NCI-H2227 treated with DMSO at 0.1 percent for 48 hours (cell line): ENCODE measurements at regions not wholly inside any gene's neighbourhood (a gene's known extent, or its start where the extent isn't known, plus 50 kb on each side); places are given as distances from the start of the nearest gene placed in this dataset.
"Not testable (repeated sequence)": the region's sequence is repeated elsewhere in the genome, so short reads cannot be mapped to it uniquely, and the experiment has no call there.

Experiments
- DNase-seq: peaks from one replicate; lab custom pipeline; 2025; lab: John Stamatoyannopoulos, UW

DNA sequence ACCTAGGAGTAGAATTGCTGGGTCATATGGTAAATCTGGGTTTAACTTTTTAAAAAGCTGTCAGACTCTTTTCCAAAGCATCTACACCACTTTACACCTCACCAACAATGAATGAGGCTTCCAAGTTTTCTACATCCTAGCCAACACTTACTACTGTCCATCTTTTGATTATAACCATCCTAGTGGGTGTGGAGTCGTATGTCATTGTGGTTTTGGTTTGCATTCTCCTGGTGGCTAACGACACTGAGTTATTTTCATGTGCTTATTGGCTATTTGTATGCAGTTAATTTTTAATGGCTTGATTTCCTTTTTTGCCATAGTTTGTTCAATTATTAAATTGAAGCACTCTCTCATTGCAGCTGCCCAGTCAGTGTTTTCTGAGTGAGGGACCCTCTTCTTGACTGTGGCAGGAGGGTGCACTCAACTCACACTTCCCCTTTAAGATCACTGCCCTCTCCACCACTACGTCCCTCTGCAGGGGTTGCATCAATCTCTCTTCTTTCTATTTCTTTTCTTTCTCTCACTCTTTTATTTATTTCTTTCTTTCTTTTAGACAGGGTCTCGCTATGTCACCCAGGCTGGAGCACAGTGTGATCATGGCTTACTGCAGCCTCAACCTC, 182.3 kb downstream of the C9orf152 start:
- DNase-seq: no peak

GRCh38 chr9:110027671-110028081, 180.3 kb downstream of the C9orf152 start:
- no peak for DNase-seq

- DNase-seq: no peak
These were observed 179.7 kb downstream of the C9orf152 start for GRCh38 chr9:110028271-110028670.

DNA sequence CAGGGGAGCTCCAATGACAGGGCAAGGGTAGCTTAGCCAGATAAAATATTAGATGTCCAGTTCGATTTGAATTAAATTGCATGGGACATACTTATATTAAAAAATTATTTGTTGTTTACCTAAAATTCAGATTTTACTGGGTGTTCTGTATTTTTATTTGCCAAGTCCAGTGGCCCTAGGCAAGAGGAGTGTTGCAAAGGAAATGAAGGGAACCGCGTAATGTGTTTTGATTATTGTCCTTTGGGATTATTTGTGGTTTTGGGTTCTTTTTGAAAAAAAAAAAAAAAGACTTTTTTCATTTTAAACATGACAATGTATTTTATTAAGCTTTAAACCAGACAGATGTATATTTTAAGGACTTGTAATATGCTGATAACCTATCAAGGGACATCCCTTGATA, 179.3 kb downstream of the C9orf152 start:
- no peak for DNase-seq

DNA sequence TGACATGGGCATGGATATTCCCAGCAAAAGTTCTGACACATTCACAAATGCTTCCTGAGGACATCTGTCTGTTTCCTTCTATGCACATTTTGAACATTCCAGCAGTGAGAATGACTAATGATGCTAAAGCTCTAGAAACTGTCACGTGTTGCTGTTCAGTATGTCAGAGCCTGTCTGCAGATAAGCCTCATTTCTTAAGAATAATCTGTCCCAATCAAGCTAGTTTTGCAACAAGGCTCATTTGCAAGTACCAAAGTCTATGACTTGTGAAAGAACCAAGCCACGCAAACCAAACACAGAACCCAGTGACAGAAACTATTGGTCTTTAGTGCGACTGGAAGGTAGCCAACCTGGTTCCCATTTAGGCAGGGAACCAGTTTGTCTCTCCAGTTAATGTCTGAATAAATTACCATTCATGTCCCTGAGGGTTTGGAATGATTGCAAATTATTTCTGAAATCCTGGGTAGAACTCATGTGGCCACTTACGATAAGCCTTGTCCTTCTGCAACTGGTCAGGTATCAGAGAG, 178.5 kb downstream of the C9orf152 start:
- no peak for DNase-seq

- DNase-seq: no peak
These were observed 177.9 kb downstream of the C9orf152 start for GRCh38 chr9:110029956-110030480.

GRCh38 chr9:110030632-110031031, 177.3 kb downstream of the C9orf152 start:
- no peak for DNase-seq

GRCh38 chr9:110031511-110032173, 176.3 kb downstream of the C9orf152 start:
- DNase-seq: no peak

- DNase-seq: not testable (repeated sequence)
These were observed 175.4 kb downstream of the C9orf152 start for GRCh38 chr9:110032532-110032931.

GRCh38 chr9:110033869-110034268, 174.1 kb downstream of the C9orf152 start:
- DNase-seq: no peak

DNA sequence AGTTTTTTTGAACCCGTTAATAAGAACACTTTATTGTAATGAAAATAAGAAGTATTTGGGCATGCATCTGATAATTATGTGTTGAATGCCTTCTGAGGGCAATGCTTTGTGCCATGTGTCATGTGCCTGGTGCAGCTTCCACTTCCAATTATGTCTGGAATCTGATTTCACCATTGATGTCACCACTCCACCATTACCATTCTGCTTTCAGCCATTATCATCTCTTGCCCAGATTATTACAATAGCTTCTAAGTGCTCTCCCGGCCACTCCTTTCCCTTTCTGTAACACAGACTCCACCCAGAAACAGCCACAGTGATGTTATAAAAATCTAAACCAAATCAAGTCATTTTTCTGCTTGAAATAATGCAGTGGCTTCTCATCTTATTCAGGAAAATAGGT, 171.7 kb downstream of the C9orf152 start:
- peak; percentile 3 for DNase-seq

DNA sequence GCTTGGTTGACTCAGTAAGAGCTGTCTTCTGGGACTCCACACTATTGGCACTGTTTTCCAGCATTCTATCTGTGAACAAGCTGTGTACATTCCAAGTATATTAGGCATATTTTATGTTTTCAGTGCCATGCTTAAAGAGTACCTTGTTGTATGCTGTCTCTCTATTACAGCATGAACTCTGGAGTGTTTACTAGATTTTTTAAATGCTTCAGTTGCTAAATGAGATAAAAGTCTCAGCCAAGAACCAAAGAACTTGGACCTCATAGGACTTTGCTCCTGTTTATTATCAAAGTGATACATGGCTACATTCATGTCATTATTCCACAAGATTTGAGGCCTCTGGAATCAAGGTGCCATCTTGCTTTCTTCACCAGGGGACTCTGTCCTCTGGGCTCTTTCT, 167.2 kb downstream of the C9orf152 start:
- DNase-seq: no peak

- no peak for DNase-seq
These were observed 166.5 kb downstream of the C9orf152 start for GRCh38 chr9:110041452-110041851.

DNA sequence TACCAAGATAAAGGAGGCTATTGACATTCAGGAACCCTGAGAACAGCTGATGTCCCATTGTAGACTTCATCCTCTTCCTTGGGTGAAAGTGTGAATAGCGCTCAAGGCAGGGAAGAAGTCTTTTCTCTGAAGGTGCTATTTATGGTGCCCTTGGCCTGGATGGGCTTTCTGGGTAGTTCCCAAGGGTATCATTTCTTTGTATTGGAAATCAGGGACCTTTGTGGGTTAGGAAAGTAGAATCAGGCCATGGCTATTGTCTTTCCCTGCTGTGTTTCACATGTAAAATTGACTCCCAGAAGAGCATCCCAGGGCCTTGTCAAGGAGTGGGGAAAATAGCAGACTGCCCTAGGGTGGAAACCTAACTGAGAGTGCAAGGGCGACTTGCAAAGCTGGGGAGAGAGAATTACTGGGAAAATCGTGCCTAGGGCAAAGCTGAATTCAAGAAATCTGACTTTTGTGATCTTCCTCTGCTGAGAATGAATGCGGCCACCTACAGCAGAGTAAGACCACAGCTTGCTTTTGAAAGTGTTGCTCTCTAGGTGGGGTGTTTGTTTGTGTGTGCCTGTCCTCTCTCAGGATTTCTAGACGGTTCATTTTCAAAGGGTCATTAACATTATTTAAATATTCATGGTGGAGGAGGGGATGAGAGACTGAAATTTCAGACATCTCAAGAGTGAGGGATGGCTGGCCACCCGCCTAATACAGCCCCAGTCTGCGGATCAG, 160.6 kb downstream of the C9orf152 start:
- no peak for DNase-seq

- DNase-seq: peak; percentile 11
These were observed 160.0 kb downstream of the C9orf152 start for GRCh38 chr9:110047955-110048402.

- DNase-seq: peak; percentile 22
These were observed 159.5 kb downstream of the C9orf152 start for GRCh38 chr9:110048403-110048975.

DNA sequence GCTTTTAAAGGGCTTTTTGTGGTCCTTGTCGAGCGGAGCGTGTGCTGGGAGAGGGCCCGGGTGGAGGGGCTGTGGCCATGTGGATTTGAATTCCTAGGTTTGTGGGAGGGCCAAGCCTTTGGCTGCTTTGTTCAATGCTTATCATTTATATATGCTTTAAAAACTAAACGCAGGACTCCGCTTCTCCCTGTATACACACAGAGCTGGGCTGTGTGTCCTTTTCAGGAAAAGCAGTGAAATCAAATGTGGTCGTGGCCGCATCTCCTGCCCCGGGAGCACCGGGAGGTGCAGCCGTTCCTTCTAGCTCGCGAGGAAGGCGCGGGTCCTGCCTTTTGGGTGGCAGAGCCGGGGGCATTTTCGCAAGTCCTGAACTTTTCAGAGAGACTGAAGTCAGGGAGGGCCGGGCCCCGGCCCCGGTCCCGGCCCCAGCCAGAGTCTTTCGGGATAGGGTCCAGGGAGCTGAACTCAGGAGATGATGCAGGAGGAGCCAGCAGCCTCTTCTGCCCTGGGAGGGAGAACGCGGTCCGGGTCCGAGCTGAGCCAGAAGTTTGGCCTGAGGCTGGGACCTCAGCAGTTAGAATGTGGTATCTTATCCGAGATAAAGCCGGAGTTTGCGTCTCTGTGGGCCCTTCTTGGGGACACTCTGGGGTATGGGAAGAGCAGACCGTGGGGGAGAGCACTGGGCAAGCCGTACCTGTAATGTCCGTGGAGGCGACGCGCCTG, 158.8 kb downstream of the C9orf152 start:
- no peak for DNase-seq

GRCh38 chr9:110049699-110050450, 158.1 kb downstream of the C9orf152 start:
- DNase-seq: no peak

- DNase-seq: no peak
These were observed 157.0 kb downstream of the C9orf152 start for GRCh38 chr9:110050925-110051355.

DNA sequence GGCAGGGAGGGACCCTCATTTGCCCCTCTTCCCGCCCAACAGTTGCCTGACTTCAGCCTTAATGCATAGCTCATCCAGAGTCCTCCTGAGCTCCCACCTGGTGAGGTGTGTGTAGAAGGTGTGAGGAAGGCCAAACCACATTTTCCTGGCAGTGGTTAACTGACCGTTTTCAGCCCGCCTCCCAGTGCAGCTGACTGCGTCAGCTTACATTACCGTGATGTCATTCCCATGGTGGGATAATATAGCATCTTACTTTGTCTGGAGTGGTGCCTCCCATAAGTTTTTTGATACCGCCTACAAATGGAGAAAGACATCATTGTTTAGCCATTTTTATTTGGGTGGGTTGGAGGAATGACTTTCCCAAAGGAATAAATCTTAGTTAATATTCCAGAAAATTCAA, 151.9 kb downstream of the C9orf152 start:
- DNase-seq: no peak
